GM19025 (cell line): ENCODE measurements at regions not wholly inside any gene's neighbourhood (a gene's known extent, or its start where the extent isn't known, plus 50 kb on each side); places are given as distances from the start of the nearest gene placed in this dataset.
"Not testable (repeated sequence)": the region's sequence is repeated elsewhere in the genome, so short reads cannot be mapped to it uniquely, and the experiment has no call there.

ENCODE experiments used
- ATAC-seq: cut with Tn5 transposase; IDR thresholded peaks from one replicate; pipeline ENCODE4 v1.9.1; 2021; ENCODE audit warnings: mild to moderate bottlenecking, low read depth, moderate library complexity; ENCODE audit not compliant: unreplicated experiment

GRCh38 chr5:57429513-57430120 is 53.0 kb downstream of the ACTBL2 start:
- ATAC-seq = no peak

DNA sequence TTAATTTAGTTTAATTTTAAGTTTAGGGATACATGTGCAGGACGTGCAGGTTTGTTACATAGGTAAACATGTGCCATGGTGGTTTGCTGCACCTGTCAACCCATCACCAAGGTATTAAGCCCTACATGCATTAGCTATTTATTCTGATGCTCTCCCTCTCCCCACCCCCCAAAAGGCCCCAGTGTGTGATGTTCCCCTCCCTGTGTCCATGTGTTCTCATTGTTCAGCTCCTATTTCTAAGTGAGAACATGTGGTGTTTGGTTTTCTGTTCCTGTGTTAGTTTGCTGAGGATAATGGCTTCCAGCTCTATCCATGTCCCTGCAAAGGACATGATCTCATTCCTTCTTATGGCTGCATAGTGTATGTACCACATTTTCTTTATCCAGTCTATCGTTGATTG is 53.6 kb downstream of the ACTBL2 start:
- ATAC-seq = not testable (repeated sequence)

- ATAC-seq = no peak
Measured at GRCh38 chr5:57422993-57423392, 59.6 kb downstream of the ACTBL2 start.

GRCh38 chr5:57422341-57422740 is 60.3 kb downstream of the ACTBL2 start:
- ATAC-seq = no peak

- no peak for ATAC-seq
Measured at GRCh38 chr5:57420801-57421200, 61.8 kb downstream of the ACTBL2 start.

DNA sequence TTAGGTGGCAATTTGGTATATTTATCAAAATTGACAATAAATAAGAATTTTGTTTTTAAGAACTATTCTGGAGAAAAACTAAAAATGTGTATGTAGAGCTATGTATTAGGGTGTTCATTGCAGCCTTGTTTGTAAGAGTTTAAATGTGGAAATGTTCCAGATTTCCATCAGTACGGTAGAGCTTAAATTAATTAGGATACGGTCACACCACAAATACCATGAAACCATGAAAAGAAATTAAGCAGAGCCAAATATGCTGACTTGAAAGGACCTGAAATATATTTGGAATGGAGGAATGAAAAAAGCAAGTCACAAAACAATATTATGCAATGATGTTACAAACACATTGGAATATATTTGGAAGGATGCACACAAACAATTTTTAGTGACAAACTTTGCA is 64.6 kb downstream of the ACTBL2 start:
- no peak for ATAC-seq

- ATAC-seq = no peak
Measured at GRCh38 chr5:57417320-57417719, 65.3 kb downstream of the ACTBL2 start.

DNA sequence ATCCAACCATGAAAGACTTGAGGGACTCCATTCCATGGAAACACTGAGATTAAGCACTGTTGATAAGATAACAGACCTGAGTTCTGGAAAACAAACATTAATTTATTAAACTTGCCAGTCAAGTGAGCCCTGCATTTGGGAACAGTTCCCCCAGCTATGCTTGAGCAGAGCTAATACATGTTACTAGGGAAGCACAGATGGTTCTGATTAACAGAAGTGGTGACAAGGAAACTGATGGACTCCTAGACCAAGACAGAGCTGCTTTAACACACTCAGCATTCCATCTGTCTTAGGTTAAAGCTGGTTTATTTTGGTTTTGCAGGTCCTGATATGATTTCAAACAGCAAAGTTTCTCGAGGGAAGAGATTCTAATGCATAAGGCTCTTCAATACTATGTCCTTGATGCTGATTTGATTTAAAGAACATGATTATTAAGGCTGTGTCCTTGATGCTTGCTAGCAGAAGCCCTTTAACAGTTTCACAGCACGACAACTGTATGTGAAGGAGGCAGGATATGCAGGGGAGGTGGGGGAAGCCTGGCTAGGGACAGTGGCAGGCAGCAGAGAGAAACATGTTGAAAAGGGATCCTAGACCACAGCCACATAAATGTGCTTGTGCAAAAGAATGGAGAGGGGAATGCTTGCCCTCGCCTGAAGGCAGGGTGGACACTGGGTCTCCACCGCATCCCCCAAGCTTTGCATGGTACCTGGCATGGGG is 66.2 kb downstream of the ACTBL2 start:
- no peak for ATAC-seq

- no peak for ATAC-seq
Measured at GRCh38 chr5:57414857-57415256, 67.8 kb downstream of the ACTBL2 start.

DNA sequence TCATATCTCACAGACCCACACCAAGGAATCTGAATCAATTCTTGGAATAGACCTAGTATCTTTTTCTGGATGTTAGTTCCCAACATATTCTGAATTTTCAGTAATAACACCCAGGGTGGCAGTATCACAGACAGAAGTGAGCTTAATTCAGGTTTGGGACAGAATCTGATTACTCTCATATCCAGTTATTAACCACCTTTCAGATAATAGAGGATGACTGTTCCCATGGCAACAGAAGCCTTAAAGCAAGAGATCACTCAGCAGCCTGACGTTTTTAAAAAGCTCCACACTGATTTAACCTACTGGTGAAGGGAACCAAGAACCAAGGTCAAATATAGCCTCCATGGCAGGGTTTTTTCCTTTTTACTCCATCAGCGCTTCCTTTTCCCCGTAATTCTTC is 68.4 kb downstream of the ACTBL2 start:
- no peak for ATAC-seq

- no peak for ATAC-seq
Measured at GRCh38 chr5:57413145-57413544, 69.5 kb downstream of the ACTBL2 start.

GRCh38 chr5:57412680-57413079 is 69.9 kb downstream of the ACTBL2 start:
- ATAC-seq = no peak

GRCh38 chr5:57411982-57412381 is 70.6 kb downstream of the ACTBL2 start:
- no peak for ATAC-seq

DNA sequence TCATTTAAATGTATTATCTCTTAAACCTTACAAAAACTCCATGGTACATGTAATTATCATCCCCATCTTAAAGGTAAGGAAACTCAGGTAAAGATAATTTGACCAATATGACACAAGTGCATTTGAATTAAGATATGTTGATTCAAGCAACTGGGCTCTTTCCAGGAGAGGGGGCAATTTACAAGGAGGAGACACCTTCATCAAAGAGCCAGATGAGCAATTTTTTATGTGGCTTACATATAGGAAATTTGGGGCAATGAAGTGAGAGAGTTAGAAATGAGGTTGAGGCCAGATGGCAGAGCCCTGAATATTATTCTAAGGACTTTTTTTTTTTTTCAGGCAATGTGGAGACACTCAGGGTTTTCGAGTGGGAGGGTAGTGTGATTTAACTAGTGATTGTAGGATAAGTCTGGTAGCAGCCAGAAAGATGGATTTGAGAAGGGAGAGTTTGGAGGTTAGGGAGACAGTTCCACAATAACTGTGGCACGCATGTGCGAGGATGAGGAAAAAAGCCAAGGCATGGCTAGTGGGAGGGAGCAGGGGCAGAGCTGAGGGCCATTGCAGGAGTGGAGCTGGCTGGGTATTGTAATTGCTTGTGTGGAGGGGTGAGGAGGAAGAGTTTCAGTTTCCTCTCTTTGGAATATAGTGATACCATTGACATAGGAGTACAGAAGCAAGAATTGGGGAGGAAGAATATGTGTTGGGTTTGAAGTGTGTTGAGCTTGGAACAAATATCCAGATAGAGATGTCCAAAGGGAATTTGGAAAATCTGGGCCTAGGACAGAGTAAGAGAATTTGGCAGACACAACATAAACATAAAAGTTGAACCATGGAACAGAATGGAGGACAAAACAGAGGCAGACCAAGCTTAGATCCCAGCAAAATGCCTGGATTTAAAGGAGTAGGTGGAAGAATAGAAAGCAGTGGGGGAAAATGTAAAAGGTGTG is 72.0 kb downstream of the ACTBL2 start:
- no peak for ATAC-seq

DNA sequence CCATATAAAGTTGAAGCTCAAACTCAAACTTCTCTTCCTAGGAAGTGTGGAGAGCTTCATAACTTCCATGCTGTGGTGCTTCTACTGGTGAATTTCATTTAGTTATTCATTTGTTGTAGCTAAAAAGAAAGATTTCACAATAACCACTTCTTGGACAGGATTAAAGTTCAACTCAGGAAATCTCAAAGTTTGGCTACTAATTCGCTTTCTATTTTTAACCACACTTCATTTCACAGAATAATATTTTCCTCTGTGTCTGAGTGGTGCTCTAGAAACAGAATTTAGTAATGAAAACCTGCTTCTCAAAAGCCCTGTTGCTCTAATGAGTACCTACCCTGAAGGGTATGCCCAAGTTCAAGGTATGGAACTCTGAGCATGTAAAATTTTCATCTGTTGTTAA is 73.9 kb downstream of the ACTBL2 start:
- no peak for ATAC-seq

- no peak for ATAC-seq
Measured at GRCh38 chr5:57408285-57408684, 74.3 kb downstream of the ACTBL2 start.

DNA sequence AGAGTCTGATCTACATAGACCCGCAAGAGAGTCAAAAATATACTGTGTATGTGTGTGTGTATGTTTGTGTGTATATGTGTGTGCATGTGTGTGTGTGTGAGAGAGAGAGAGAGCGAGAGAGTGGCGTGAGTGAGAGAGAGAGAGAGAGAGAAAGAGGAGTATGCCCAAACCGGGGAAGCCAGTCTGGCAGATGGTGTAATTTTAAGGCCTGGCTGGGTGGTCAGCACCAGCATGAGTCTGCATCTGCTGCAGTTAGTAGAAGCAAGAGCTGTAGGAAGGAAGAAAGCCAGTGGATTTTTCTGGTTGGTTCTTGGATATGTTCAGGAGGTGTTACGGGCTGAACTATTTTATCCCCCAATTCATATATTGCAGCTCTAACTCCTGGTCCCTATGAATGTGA is 75.2 kb downstream of the ACTBL2 start:
- ATAC-seq = no peak

DNA sequence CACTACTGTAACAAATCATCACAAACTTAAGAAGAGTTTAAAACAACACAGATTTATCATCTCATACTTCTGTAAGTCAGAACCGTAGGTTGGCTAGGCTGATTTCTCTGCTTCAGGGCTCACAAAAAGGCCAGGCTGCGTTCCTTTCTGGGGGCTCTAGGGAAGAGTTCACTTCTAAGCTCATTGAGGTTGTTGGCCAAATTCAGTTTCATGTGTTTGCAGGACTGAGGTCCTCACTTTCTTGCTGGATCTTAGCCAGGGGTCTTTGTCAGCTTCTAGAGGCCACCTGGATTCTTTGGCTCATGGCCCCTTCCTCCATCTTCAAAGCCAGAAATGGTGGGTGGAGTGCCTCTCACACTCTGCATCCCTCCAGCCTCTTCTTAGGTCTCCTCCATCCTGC is 76.0 kb downstream of the ACTBL2 start:
- ATAC-seq = no peak

DNA sequence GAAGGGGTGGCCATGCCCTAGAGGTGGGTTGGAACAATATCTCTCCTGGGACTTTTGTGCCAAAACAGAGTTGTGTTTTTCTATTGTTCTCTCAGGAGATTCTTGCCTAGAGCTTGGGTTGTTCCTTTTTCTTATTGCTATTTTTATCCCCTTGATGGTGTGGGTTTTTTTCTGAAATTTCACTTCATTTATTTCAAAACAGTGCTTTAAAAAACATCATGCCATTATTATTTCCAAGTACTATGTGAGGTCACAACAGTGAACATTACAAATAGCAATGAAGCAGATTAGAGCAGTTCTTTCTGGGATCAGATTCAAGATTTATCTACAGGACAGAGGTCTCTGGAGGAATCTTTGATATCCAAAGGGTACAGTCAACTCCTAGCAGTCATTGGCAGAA is 76.6 kb downstream of the ACTBL2 start:
- ATAC-seq = no peak

GRCh38 chr5:57402761-57403160 is 79.8 kb downstream of the ACTBL2 start:
- ATAC-seq = no peak

DNA sequence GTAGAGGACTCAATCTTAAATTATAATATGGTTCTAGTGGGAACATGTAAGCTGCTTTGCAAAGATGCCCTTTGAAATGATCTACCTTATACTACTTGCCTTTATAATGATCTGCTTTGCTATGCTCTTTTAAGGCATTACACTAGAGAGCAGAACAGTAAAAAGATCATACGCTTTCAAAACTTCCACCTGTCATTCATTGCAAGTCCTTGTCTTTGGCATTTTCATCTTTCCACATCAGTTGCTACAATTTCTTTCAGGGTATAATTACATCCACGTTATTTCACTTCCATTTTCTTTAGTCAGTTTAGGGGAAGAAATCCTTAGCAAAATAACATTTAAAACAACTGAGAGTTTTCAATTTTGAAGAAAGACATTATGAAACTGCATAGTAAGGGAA is 80.3 kb downstream of the ACTBL2 start:
- no peak for ATAC-seq
